MM.1S (cell line): ENCODE measurements at regions not wholly inside any gene's neighbourhood (a gene's known extent, or its start where the extent isn't known, plus 50 kb on each side); places are given as distances from the start of the nearest gene placed in this dataset.

Experiments
- CTCF ChIP-seq: fragments of 300-600 bp; sonication (generic); IDR thresholded peaks from 2 replicates; pipeline ENCODE4 v1.5.1; 2016; ENCODE audit warnings: antibody characterized with exemption, low read length, mixed read lengths
- EZH2phosphoT487 ChIP-seq: fragments of 300-600 bp; sonication (generic); IDR thresholded peaks from 2 replicates; pipeline ENCODE4 v1.6.1; 2018; ENCODE audit warnings: antibody characterized with exemption, low read length

DNA sequence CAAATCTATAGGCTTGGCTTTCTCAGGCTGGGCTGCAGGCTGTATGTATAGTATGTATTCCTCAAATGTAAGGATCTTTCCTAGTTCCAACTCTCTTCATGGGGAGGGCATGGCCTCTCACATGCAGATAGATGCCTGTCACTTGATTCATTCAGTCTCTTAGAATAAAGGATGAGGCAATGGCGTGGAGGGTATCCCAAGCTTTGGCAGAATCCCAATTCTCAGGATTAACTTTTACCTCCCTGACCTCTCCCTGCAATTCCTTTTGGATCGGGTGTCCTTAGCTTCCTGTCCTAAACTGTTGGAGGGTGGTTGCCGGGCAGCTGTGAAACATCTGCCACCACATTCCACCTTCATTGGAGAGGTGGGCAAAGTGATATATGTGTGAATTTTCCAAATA lies 80.3 kb downstream of the INSIG2 start:
- no peak for TF ChIP-seq CTCF
- TF ChIP-seq EZH2phosphoT487: no peak
